ENCODE measurements at regions not wholly inside any gene's neighbourhood (a gene's known extent, or its start where the extent isn't known, plus 50 kb on each side); places are given as distances from the start of the nearest gene placed in this dataset.
A peak's percentile ranks its signal among the peaks of the same experiment; 100 is the strongest.
"Not testable (repeated sequence)": the region's sequence is repeated elsewhere in the genome, so short reads cannot be mapped to it uniquely, and the experiment has no call there.

DNA sequence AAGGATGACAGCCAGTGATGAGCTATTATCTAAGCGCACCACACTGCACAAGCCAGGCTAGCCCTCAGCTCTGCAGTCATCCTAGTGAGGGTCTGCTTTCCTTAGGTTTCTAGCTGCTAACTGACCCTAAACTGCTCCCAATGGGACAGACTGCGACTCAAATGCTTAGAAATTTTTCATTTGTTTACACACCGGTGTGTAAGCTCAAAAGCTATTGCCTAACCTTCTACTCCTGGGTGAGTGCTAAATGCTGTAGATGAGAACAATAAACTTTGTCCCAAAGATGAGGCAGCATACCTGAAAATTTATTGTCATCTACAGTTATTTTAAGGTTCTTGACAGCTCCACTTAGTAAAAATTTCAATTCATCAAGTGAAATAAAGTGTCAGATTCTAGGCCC, 311.4 kb downstream of the TMEM167A start:
- DNase-seq (ENCODE audit: low spot score) (no peak), FAIRE-seq (no peak)

DNA sequence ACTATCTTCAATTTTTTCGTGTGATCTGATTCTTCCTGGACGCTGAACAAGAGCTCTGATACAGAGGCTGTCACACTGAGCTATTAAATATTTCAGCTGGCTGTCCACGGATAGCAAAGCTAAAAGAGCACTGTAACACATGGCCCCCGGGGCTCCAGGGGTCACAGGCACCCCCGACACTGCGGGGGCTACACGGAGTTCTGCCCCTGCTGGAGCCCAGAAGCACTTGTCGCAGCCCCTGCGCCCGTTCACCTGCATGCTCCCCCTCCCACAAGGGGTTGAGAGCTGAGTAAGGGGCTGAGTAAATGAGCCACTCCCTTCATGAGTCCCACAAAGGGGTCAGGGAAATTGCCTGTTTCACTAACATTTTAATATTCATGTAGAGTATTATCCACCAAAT, 316.3 kb downstream of the TMEM167A start:
- DNase-seq (ENCODE audit: low spot score) (no peak), FAIRE-seq (no peak)

DNA sequence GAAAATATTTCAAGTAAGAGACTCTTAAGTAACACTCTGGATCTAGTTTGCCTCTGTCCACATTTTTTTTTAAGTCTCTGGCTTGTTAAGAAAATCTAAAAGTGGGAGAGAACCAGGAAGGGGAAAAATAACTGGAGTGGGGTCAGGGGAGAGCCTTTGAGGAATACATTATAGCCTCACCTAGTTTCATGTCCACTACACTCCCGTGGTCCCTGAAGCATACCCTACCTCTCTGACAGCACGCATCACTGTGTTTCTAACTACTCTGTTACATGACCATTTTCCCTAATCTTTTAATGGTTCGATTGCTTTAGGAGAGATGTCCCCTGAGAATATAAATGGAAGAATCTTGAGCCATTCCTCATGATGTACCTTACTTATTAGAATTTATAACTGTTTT, 318.3 kb downstream of the TMEM167A start:
- FAIRE-seq (no peak), DNase-seq (ENCODE audit: low spot score) (no peak)

DNA sequence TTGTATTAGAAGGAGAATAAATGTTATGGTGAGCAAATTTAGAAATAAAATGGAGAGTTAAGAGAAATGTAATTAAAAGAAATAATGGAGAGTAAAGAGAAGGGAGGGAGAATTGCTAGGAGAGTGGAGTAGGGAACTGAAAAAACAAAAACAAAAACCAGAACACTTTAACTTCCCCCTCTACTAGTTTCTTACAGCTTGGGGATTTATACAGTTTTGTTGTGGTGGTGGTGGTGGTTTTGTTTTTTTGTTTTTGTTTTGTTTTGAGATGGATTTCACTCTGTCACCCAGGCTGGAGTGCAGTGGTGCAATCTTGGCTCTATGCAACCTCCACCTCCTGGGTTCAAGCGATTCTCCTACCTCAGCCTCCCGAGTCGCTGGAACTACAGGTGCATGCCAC, 322.4 kb downstream of the TMEM167A start:
- no peak for FAIRE-seq

DNA sequence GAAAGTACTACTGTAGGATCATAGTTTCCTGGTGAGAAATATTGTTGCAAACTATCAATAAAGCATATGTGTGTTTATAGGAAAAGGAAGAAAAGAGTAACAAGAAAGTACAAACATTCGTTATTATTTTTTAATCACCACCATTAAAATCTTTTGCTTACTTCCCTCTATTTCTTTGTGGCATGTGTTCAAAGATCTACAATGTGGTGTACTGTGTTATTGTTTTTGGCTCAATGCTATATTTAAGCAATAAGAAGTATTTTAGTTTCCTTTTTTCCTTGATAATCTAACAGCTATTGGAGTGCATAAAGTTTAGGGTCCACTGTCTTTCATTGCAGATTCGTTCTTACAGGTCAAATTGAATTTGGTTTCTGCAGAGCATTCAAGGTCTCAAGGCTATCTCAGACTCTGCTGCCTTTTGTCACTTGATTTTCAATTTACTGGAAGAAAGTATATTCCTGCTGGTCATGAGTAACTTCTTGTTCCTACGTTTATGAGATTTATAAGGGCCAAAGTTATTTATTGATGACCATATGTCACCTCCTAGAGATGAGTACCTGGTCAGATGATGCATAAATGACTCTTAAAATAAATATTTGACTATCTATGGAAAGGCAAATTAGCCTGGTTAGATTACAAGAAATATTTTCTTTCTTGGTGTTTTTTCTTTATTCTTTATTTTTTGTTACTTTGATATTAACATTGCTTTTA, 323.0 kb downstream of the TMEM167A start:
- no peak for FAIRE-seq
- no peak for DNase-seq (ENCODE audit: low spot score)

More for the DNA sequence above, 322.4 kb downstream of the TMEM167A start:
- no peak for DNase-seq (ENCODE audit: low spot score)

DNA sequence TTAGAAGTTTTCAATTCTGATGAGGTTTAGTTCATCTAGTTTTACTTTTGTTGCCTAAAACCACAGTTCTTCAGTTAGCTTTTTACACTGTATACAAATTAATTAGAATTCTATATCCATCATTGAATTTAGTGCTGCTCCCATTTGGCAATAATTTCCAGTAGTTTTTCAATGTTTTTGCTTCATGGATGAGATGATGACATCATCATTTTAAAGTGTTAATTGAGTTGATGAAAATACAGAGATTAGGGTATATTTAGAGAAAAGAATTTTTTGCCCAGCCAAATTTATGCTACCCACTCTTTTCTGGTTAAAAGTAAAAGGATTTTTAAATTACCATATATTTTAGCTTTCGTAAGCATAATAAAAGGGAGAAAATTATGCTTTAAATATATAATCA, 323.8 kb downstream of the TMEM167A start:
- FAIRE-seq (no peak), DNase-seq (ENCODE audit: low spot score) (no peak)

DNA sequence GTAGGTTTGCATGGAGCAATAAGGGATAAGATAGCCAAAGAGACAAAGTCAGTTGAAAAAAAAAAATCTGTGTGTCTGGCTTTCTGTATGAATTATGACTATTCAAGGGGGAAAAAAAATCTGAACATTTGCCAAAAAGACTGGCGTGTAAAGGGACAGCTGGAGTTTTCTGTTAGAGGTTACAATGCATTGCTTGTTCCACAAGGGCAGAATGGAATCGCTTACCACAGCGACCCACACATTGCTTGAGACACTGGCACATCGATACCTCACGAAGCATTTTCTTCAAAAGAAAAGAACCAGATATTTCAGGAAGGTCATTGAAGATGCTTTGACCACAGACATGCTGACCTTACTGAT, 327.8 kb downstream of the TMEM167A start:
- FAIRE-seq, result no peak
- DNase-seq (ENCODE audit: low spot score), result no peak

DNA sequence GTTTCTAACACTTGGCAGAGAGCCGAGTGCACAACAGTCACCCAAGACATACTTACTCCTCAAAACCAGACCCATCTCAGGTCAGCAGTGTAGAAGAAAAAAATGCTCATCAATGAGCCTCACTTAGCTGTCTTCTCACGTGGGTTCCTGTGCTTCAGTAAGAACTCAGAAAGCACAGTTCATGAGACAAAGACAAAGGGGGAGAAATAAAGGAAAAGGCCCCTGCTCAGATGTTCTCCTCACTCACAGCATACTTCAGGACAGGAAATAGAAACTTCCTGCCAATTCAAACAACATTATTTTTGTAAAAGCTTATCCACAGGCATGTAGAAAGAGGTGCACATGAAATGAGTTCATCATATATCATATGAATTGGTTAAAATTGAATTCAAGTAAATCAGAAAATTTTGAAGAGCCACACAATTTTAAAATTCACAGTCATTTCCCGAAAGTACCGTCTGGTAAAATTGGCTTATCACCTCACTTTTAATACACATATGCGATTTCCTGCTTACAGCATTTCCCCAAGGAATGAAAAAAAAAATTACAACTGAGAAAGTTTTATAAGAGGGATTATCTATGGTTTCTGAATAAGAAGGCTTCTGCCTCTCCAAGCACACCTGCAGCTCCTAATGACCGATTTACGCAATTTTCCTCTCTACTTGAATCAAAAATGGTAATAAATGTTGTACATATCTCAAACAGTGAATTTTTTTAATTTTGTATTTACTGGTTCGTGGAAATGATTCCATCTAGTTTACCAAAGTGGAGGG, 328.3 kb downstream of the TMEM167A start:
- DNase-seq (ENCODE audit: low spot score), result no peak
- no peak for FAIRE-seq

DNA sequence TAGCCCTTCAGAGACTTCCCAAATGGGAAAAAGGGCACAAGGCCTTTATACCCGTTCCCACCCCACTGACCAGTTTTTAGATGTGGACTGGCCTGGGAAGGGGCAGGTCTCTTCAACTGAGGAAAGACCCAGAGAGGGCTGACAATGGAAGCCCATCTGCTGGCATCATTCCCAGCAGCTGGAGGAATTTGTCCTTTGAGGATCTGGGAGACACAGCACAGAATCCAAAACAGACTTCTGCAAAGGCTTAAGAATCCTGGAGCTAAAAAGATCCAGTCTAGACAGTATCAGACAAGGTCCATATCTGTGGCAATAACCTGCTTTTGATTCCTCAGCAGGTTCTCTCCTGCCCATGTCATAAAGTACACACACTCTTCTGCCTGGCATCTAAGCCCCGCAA, 329.2 kb downstream of the TMEM167A start:
- FAIRE-seq, result no peak

DNA sequence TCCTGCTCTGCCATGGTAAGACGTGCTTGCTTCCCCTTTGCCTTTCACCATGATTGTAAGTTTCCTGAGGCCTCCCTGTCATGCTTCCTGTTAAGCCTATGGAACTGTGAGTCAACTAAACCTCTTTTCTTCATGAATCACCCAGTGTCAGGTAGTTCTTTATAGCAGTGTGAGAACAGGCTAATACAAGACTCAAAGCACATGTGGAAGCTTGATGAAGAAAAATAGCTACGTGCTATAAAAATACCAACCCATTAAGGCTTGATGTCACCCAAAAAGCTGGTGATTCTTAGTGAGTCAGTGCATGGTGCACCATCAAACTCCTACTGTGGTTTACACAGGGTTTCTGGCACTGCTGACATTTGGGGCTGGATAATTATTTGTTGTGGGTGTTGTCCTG, 332.2 kb downstream of the TMEM167A start:
- no peak for DNase-seq (ENCODE audit: low spot score)
- FAIRE-seq, result no peak

More for the DNA sequence above, 329.2 kb downstream of the TMEM167A start:
- DNase-seq (ENCODE audit: low spot score), result no peak

DNA sequence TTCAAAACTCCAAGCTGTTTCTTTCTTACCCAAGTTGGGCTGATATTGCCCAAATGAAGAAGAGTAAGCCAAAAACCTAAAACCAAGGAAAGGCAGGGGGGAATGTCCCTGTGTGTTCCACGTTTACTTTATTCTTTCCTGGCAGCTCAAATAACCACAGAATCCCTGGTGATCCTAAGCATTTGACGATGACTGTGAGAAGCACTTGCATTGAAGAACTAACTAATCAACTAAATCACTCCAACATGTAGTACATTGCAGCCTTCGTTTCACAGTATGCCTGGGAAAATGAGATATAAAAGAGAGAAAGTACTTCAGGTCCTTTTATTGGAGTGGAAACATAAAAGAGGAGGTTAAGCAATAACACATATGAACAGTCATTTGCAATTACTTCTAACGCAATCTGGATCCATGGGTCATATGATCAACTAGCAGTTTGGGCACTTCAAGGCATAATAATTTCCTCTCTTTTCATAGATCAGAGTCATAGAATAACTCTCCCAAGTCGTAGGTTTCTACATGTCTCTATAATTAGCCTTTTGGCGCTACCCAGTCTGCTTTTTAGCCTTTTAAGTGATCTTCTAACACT, 338.4 kb downstream of the TMEM167A start:
- no peak for DNase-seq (ENCODE audit: low spot score)
- no peak for FAIRE-seq

DNA sequence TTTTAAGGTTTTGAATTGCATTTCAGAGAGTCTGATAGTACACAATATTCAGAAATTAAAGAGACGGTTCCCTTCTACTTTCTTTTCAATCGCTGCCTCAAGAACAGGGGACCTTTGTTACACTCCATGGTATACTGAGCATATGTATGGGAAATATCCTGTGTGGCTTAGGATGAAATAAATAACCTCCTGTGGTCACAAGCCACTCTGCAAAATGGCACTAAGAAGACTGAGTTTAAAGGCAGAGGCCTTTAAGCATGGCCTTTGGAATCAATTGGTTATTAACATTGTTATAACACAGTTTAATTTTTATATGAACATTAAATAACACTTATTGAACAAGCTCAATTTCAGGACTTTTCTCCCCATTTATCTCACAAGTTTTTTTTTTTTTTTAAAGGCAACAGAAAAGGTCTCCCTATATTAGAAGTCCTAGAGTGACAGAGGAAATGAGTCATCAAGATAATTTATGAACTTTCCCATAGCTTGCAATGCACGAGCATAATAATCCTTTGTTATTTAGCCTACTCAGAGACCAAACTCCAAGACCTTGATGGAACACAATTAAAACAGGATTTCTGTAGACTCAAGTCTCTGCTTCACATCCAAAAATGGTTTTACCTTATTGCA, 341.9 kb downstream of the TMEM167A start:
- FAIRE-seq (no peak), DNase-seq (ENCODE audit: low spot score) (peak; percentile 11)

DNA sequence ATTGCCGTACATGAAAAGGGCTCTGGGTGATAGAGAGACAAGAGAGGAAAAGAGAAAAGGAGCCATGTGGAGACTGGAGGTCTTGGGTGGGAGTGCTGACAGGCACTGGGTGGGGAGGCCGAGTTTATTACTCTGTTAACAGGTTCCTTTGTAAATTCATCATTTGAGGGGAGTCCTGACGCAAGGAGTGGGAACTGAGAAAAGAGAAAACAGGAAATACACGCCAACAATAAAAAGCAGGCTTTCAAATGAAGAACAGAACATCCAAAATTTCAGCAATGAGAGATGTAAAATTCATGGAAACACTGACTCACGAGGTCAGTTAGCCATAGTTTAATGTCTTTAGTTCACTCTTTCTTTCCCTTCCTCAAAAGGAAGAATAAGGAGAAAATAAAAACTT, 342.8 kb downstream of the TMEM167A start:
- FAIRE-seq (no peak), DNase-seq (ENCODE audit: low spot score) (no peak)

DNA sequence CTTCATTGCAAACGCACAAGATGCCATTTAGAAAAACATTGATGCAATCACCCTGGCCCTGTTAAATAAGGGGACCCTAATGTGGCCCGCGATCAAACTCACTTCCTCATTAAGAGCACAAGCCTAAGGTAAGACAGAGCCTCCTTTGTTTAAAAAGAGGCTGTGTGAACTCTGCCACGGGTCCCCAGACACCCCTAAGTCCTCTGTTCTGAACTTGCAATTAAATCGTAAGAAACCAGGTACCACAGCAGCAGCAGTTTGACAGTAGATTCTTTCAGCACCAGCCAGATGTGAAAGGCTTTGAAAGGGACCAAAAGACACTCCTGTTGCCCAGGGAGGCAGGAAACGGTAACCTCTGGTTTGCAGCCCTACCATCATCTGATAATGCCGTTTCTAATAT, 346.3 kb downstream of the TMEM167A start:
- FAIRE-seq, result no peak
- DNase-seq (ENCODE audit: low spot score), result no peak

DNA sequence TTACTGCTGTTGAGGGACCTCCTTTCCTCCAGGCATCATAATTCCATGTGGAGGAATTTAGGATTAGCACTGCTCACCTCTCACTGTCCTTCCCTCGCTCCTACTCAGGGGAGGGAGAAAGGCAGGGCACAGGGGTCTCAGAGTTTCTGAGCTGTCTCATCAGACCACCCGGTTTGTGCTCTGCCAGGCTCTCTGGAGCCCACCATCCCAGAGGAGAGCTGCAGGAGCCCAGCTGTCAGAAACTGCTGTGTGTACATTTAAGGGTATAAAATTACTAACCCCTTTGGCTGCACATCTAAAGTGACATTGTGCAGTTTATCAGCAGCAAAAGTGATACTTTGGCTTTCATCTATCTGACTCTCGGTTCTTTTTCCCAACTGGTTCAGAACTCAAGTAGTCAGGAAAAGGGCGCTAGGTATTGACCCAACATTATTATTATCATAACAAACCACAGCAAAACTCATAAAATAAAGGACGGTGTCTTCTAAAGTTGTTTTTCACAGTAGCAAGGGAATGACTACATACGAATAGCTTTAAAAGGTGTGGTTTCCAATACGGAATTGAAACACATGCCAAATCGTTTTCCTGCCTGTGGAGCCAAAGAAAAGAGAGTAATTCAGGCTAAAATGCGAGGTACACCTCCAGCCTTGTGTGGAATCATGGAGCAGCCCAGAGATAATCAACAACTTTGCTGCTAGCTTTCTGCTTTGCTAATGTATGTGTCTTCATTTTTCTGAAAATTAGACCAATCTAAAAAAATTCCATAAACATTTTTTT, 348.1 kb downstream of the TMEM167A start:
- FAIRE-seq, result no peak
- no peak for DNase-seq (ENCODE audit: low spot score)

DNA sequence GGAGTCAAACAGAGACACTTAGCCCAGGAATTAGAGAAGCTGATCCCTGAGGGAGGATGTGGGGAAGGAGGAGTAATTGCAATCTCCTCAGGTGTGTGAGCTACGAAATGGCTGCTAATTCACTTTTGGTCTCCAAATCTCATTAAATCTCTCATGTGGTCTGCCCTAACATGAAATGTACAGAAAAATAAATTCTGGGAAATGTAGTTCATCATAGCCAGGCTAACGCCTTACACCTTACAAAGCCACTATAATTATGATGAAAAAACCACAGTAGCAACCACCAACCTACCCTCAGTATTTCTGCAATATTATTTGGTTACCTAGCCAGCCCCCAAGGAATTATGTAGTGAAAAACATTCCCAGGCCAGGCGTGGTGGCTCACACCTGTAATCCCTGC, 354.0 kb downstream of the TMEM167A start:
- no peak for FAIRE-seq
- no peak for DNase-seq (ENCODE audit: low spot score)

DNA sequence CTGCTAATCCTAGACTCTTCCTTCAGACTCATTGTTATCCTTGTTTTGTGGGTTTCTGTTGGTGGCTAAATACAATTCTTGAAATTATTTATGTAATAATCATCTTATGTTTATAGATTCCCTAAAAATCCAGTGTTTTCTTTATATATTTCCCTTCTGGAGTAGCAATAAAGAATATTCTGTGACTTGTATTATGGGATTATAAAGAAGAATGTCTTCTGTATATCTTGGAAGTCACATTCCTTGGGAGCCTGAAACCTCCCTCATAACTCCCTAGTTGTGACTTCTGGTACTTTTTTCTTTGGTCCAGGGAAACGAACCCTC, 356.1 kb downstream of the TMEM167A start:
- DNase-seq (ENCODE audit: low spot score) (no peak), FAIRE-seq (no peak)

DNA sequence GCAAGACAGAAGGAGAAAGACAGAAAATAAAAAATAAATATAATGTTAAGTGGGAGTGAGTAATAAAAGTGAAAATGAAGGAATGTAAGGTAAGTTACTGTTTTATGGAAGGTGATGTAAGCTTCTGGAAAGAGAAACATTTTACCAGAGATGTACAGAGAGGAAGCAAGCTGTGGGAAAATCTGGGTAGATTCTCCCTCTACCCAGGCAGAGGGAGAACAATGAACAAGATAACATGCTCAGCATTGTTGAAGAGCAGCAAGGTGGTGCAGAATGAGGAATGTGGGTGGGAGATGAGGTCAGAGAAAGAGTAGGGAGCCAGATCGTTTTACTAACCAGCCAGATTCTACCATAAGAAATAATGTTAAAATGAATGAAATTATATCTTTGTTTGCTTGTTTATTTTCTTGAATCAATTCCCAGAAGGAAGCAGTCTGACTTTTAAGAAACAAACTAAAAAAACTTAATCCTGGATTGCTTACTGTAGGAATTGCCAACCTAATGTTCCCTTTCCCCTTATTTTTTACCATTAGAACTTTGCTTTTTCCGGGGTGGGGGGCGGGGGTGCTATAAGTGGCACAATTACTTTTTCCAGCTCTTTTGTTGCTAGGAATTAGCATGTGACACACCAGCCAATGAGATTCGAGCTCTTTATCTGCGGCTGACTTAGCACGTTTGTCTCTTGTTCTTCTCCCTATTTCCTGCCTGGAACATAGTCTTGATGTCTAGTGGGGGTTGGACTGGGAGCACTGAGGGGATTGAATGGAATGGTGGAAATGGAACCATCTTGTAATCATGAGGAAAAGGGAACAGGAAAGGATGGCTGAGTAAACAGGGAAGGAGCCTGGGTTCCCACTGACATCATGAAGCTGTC, 356.7 kb downstream of the TMEM167A start:
- FAIRE-seq, result no peak
- no peak for DNase-seq (ENCODE audit: low spot score)

DNA sequence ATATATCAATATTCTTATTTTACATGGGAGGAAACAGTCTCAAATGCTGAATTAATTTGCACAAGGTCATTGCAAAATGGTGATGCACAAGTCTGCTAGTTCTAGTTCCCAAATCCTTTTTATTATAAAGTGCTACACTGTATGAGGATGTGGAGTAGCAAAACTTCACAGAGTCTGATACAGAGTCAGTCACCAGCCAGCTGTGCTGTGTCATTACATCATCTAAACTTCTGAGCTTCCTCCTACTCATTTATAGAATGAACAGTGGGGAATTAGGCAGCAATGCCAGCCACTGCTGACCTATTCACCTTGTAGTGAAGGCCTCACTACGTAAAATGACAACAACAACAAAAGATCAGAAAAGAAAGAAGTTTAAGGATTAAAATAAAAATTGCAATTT, 357.8 kb downstream of the TMEM167A start:
- FAIRE-seq (no peak), DNase-seq (ENCODE audit: low spot score) (no peak)

DNA sequence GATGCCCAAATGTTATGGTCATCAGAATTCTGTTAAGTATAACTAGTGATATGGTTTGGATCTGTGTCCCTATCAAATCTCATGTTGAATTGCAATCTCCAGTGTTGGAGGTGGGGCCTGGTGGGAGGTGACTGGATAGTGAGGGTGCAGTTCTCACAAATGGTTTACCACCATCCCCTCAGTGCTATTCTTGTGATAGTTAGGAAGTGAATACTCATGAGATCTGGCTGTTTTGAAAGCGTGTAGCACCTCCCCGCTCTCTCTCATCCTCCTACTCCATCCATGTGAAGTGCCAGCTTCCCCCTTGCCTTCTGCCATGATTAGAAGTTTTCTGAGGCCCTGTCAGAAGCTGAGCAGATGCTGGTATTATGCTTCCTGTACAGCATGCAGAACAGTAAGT, 359.5 kb downstream of the TMEM167A start:
- no peak for FAIRE-seq
- no peak for DNase-seq (ENCODE audit: low spot score)

DNA sequence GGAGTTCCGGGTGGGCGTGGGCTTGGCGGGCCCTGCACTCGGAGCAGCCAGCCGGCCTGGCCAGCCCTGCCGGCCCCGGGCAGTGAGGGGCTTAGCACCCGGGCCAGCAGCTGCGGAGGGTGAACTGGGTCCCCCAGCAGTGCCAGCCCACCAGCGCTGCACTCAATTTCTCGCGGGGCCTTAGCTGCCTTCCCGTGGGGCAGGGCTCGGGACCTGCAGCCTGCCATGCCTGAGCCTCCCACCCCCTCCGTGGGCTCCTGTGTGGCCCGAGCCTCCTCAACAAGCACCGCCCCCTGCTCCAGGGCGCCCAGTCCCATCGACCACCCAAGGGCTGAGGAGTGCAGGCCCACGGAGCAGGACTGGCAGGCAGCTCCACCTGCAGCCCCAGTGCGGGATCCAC, 362.5 kb downstream of the TMEM167A start:
- FAIRE-seq; DNase-seq (ENCODE audit: low spot score): not testable (repeated sequence)
